H1 (cell line): ENCODE measurements at regions not wholly inside any gene's neighbourhood (a gene's known extent, or its start where the extent isn't known, plus 50 kb on each side); places are given as distances from the start of the nearest gene placed in this dataset.

Source experiments
- CTCF ChIA-PET: fragments of 300-600 bp; sonication (Branson Sonifier 250); formaldehyde crosslinking; loops from one replicate; lab custom pipeline; 2021; ENCODE audit not compliant: partially characterized antibody; lab: Charles Lee
- POLR2A ChIA-PET: fragments of 300-600 bp; sonication (Branson Sonifier 250); formaldehyde crosslinking; loops from one replicate; lab custom pipeline; 2021; ENCODE audit warnings: inconsistent platforms; ENCODE audit not compliant: partially characterized antibody; lab: Charles Lee
- DNase-seq, 2 experiments: peaks; one replicate each; pipeline versions ENCODE4 v3.0.0 to v3.0.0-alpha.2; 2010 to 2022; ENCODE audit warnings: low spot score in 2 of 2, low read depth in 1 of 2, mixed read lengths in 1 of 2
- FAIRE-seq: peaks from 2 replicates; lab custom pipeline; 2011; peaks lifted over from hg19 to GRCh38; lab: Jason Lieb, UNC
- H2AFZ ChIP-seq: 2 replicates; pipeline ENCODE4 v1.8.1; 2012; ENCODE audit warnings: low read length, inconsistent platforms
- H2AK5ac ChIP-seq: 2 replicates; pipeline ENCODE4 v1.6.1; 2013; ENCODE audit warnings: low read depth, low read length
- H2BK120ac ChIP-seq: replicated peaks from 2 replicates; pipeline ENCODE3; 2013; ENCODE audit warnings: low read depth, low read length, inconsistent platforms
- H2BK12ac ChIP-seq: 2 replicates; pipeline ENCODE4 v1.6.1; 2013; ENCODE audit warnings: low read depth, low read length
- H2BK15ac ChIP-seq: 2 replicates; pipeline ENCODE4 v1.6.1; 2013; ENCODE audit warnings: low read length
- H2BK20ac ChIP-seq: 2 replicates; pipeline ENCODE4 v1.6.1; 2013; ENCODE audit warnings: low read length
- H2BK5ac ChIP-seq: 2 replicates; pipeline ENCODE4 v1.6.1; 2013; ENCODE audit warnings: low read depth, low read length
- H3K14ac ChIP-seq: 2 replicates; pipeline ENCODE4 v1.6.1; 2013; ENCODE audit warnings: inconsistent platforms; ENCODE audit not compliant: insufficient read length
- H3K18ac ChIP-seq: 2 replicates; pipeline ENCODE4 v1.6.1; 2013; ENCODE audit warnings: low read length; ENCODE audit errors: extremely low read depth
- H3K23ac ChIP-seq: 2 replicates; pipeline ENCODE4 v1.6.1; 2013; ENCODE audit warnings: inconsistent platforms; ENCODE audit not compliant: insufficient read length
- H3K23me2 ChIP-seq: 2 replicates; pipeline ENCODE4 v1.6.1; 2013; ENCODE audit warnings: low read depth, low read length
- H3K27ac ChIP-seq: 2 replicates; pipeline ENCODE4 v1.6.1; 2011; ENCODE audit warnings: low read depth, low read length, inconsistent platforms
- H3K27me3 ChIP-seq, 4 experiments: replicated peaks in 1 of 4; 1 replicate in 1 of 4; 2 replicates in 3 of 4; pipeline versions ENCODE4 v1.6.1 to v1.8.1; 2011 to 2013; ENCODE audit warnings: low read length in 3 of 4, mild to moderate bottlenecking in 3 of 4, inconsistent platforms in 2 of 4, mixed read lengths in 2 of 4, moderate library complexity in 1 of 4; ENCODE audit not compliant: control insufficient read depth in 3 of 4, insufficient read depth in 3 of 4; ENCODE audit errors: extremely low read depth in 1 of 4
- H3K36me3 ChIP-seq, 4 experiments: 2 replicates each; pipeline versions ENCODE4 v1.6.1 to v1.8.1; 2011 to 2013; ENCODE audit warnings: mild to moderate bottlenecking in 4 of 4, low read length in 3 of 4, moderate library complexity in 2 of 4, control low read depth in 1 of 4, inconsistent platforms in 1 of 4; ENCODE audit not compliant: insufficient read depth in 4 of 4, control insufficient read depth in 2 of 4
- H3K4ac ChIP-seq: replicated peaks from 2 replicates; pipeline ENCODE3; 2013; ENCODE audit warnings: low read length, low read depth, mixed read lengths, inconsistent platforms; ENCODE audit not compliant: insufficient read length
- H3K4me1 ChIP-seq, 4 experiments: replicated peaks in 1 of 4; 1 replicate in 1 of 4; 2 replicates in 3 of 4; pipeline versions ENCODE4 v1.6.1 to v1.8.1; 2011 to 2013; ENCODE audit warnings: low read length in 3 of 4, inconsistent platforms in 2 of 4, mixed read lengths in 1 of 4; ENCODE audit not compliant: insufficient read depth in 4 of 4, control insufficient read depth in 3 of 4
- H3K4me2 ChIP-seq, 2 experiments: 2 replicates each; pipeline versions ENCODE4 v1.6.1 to v1.8.1; 2011 to 2013; ENCODE audit warnings: low read depth in 2 of 2, low read length in 2 of 2, control low read depth in 1 of 2, inconsistent platforms in 1 of 2, mild to moderate bottlenecking in 1 of 2; ENCODE audit not compliant: insufficient read depth in 1 of 2
- H3K4me3 ChIP-seq, 4 experiments: fragments of 200-600, 300-600 bp in 1 of 4; sonication (generic), shearing (Covaris generic), sonication (Bioruptor Twin) in 1 of 4; 2 replicates each; pipeline versions ENCODE4 v1.5.1 to v1.8.1; 2011 to 2016; ENCODE audit warnings: low read length in 4 of 4, low read depth in 3 of 4, control low read depth in 2 of 4, inconsistent platforms in 2 of 4, mild to moderate bottlenecking in 2 of 4, mixed read lengths in 1 of 4, moderate library complexity in 1 of 4; ENCODE audit not compliant: insufficient read depth in 2 of 4; ENCODE audit errors: extremely low read depth in 1 of 4
- H3K56ac ChIP-seq: replicated peaks from 2 replicates; pipeline ENCODE3; 2013; ENCODE audit warnings: low read depth, mild to moderate bottlenecking, mixed read lengths, low read length, inconsistent platforms; ENCODE audit not compliant: insufficient read length
- H3K79me1 ChIP-seq: 2 replicates; pipeline ENCODE4 v1.6.1; 2013; ENCODE audit warnings: low read depth, low read length, control low read depth
- H3K79me2 ChIP-seq, 2 experiments: 2 replicates each; pipeline versions ENCODE4 v1.6.1 to v1.8.1; 2012 to 2013; ENCODE audit warnings: low read length in 2 of 2, mild to moderate bottlenecking in 2 of 2, inconsistent platforms in 1 of 2; ENCODE audit not compliant: insufficient read depth in 2 of 2, control insufficient read depth in 1 of 2
- H3K9ac ChIP-seq, 4 experiments: replicated peaks in 1 of 4; 1 replicate in 1 of 4; 2 replicates in 3 of 4; pipeline versions ENCODE4 v1.6.1 to v1.8.1; 2011 to 2013; ENCODE audit warnings: low read depth in 3 of 4, low read length in 3 of 4, control low read depth in 2 of 4, mild to moderate bottlenecking in 2 of 4, moderate library complexity in 2 of 4, inconsistent platforms in 1 of 4; ENCODE audit errors: extremely low read depth in 1 of 4
- H3K9me3 ChIP-seq, 2 experiments: 2 replicates each; pipeline versions ENCODE4 v1.6.1 to v1.8.1; 2012 to 2013; ENCODE audit warnings: mild to moderate bottlenecking in 2 of 2, moderate library complexity in 2 of 2, control low read depth in 1 of 2, inconsistent platforms in 1 of 2, low read depth in 1 of 2, low read length in 1 of 2, mixed read lengths in 1 of 2; ENCODE audit not compliant: insufficient read depth in 2 of 2
- H4K20me1 ChIP-seq, 2 experiments: replicated peaks in 1 of 2; 2 replicates each; pipeline versions ENCODE3 to v1.8.1; 2011 to 2013; ENCODE audit warnings: inconsistent platforms in 2 of 2, low read length in 2 of 2, mild to moderate bottlenecking in 1 of 2; ENCODE audit not compliant: insufficient read depth in 2 of 2, control insufficient read depth in 1 of 2
- H4K5ac ChIP-seq: 2 replicates; pipeline ENCODE4 v1.6.1; 2013; ENCODE audit warnings: low read length, low read depth, mixed read lengths, inconsistent platforms; ENCODE audit not compliant: insufficient read length
- H4K8ac ChIP-seq: 2 replicates; pipeline ENCODE4 v1.8.0; 2013; ENCODE audit warnings: mild to moderate bottlenecking, moderate library complexity, low read length, inconsistent platforms; ENCODE audit not compliant: insufficient read depth; ENCODE audit errors: extremely low read depth
- H4K91ac ChIP-seq: replicated peaks from 2 replicates; pipeline ENCODE3; 2013; ENCODE audit warnings: low read length, mixed read lengths, inconsistent platforms; ENCODE audit not compliant: insufficient read length
- CREB1 ChIP-seq: IDR thresholded peaks from 2 replicates; pipeline ENCODE4 v1.6.1; 2012; ENCODE audit warnings: inconsistent platforms
- TAF1 ChIP-seq: IDR thresholded peaks from 2 replicates; pipeline ENCODE4 v1.6.1; 2011; ENCODE audit warnings: mild to moderate bottlenecking, low read depth, low read length
- YY1 ChIP-seq: IDR thresholded peaks from 2 replicates; pipeline ENCODE4 v1.6.1; 2011; ENCODE audit warnings: low read depth, mild to moderate bottlenecking, low read length
- WGBS, 2 experiments: shearing (Covaris generic) in 1 of 2; methylation state at CpG; one replicate each; pipeline versions ENCODE4 v1.1.6 to v1.1.7; 2013 to 2015; ENCODE audit warnings: low lambda C conversion rate in 2 of 2, mixed read lengths in 2 of 2, inconsistent platforms in 1 of 2, low coverage in 1 of 2, missing lambda C conversion rate in 1 of 2; ENCODE audit not compliant: insufficient replicate concordance in 2 of 2, insufficient coverage in 1 of 2, insufficient read length in 1 of 2; ENCODE audit errors: extremely low coverage in 1 of 2, missing lambda C conversion rate in 1 of 2; 5-methylcytosine and 5-hydroxymethylcytosine counted together

DNA sequence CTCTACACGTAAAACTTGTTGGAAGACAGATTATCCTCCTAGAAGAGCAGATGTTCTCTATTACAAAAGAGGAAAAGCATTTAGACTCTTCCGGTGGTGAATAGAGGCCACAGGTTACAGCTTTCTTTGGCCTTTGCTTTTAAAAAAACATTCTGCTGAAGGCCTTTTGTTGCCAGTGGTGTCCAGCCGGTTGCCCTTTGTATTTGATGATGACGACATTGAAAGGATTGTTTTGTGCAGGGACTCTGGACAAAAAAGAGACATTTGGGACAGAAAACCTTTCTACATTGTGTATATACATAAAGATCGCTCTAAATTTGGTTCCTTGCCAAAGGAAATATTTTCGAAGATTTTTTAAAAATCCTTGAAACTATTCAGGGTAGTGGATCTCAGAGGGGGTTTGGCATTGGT is 180.3 kb downstream of the C9orf152 start:
- POLR2A ChIA-PET, result no interaction called here
- Histone ChIP-seq H3K56ac (no peak overlapping the region), H3K27ac (no peak overlapping the region), H3K9ac (no peak overlapping the region), H2AFZ (no peak overlapping the region), H3K14ac (no peak overlapping the region), H4K91ac (no peak overlapping the region), H2BK12ac (no peak overlapping the region), H3K4me1 (peaks cover 0 to 6% (median 0%) of the 10 kb centered on the region in 4 experiments; a peak in 1 of 7 replicates), H2BK15ac (no peak overlapping the region), H3K4ac (no peak overlapping the region), H4K5ac (no peak overlapping the region), H4K20me1 (no peaks in the 10 kb centered on the region), H3K36me3 (no peaks in the 10 kb centered on the region), H3K23me2 (no peaks in the 10 kb centered on the region), H3K18ac (no peak overlapping the region), H2BK5ac (no peak overlapping the region), H3K79me1 (no peaks in the 10 kb centered on the region), H3K9me3 (no peaks in the 10 kb centered on the region), H4K8ac (no peak overlapping the region), H2BK120ac (no peak overlapping the region), H2BK20ac (no peak overlapping the region), H3K23ac (no peak overlapping the region), H3K4me2 (peak overlapping the region in 1 of 2 experiments; percentile 4; a peak in 1 of 4 replicates), H2AK5ac (no peak overlapping the region), H3K4me3 (0 out of 8 replicates have a peak overlapping the region, but pooled peaks of 1 of the 4 experiments have one; percentile 9), H3K79me2 (no peaks in the 10 kb centered on the region), H3K27me3 (no peaks in the 10 kb centered on the region)
- DNase-seq (no peak), FAIRE-seq (no peak)
- TF ChIP-seq YY1 (no peak), TAF1 (no peak), CREB1 (0 out of 2 replicates have a peak, but pooled peaks have one; percentile 18)
- CTCF ChIA-PET, result interaction anchor here (1.0 to 2.1 kb wide), 3 partner anchors 14 to 29 kb away, joined by 3 to 6 read pairs (median 4); no protein-coding TSS in a partner anchor
- WGBS, 2 experiments, result 41% methylated on average over 6 of the region's 6 CpGs; no CpG with 5 or more reads in 1 of the 2 experiments
